RWPE2 (cell line): ENCODE measurements at regions not wholly inside any gene's neighbourhood (a gene's known extent, or its start where the extent isn't known, plus 50 kb on each side); places are given as distances from the start of the nearest gene placed in this dataset.

Source experiments
- ATAC-seq: fragments of 200-7000 bp; cut with Tn5 transposase; 3 replicates; pipeline ENCODE4 v1.9.1; 2021; ENCODE audit warnings: low read depth
- DNase-seq: peaks from one replicate; pipeline ENCODE4 v3.0.0-alpha.2; 2020; ENCODE audit warnings: low spot score
- H3K27ac ChIP-seq: fragments of 450-650 bp; 2 replicates; pipeline ENCODE4 v1.5.1; 2017; ENCODE audit warnings: mild to moderate bottlenecking; ENCODE audit not compliant: poor library complexity, severe bottlenecking
- H3K27me3 ChIP-seq: fragments of 250-450 bp; sonication (Bioruptor Pico); 2 replicates; pipeline ENCODE4 v1.5.1; 2021; ENCODE audit warnings: mild to moderate bottlenecking, moderate library complexity; ENCODE audit not compliant: insufficient read depth, poor library complexity, severe bottlenecking
- H3K36me3 ChIP-seq: fragments of 250-450 bp; sonication (Bioruptor Pico); 2 replicates; pipeline ENCODE4 v1.5.1; 2020; ENCODE audit warnings: low read depth, mild to moderate bottlenecking, moderate library complexity
- H3K4me1 ChIP-seq: fragments of 250-450 bp; sonication (Bioruptor Pico); 2 replicates; pipeline ENCODE4 v1.5.1; 2021; ENCODE audit warnings: mild to moderate bottlenecking, moderate library complexity; ENCODE audit not compliant: insufficient read depth, poor library complexity, severe bottlenecking
- H3K4me3 ChIP-seq: fragments of 250-450 bp; sonication (Bioruptor Pico); 2 replicates; pipeline ENCODE4 v1.5.1; 2021; ENCODE audit warnings: mild to moderate bottlenecking, moderate library complexity; ENCODE audit not compliant: severe bottlenecking
- H3K9me3 ChIP-seq: fragments of 250-450 bp; sonication (Bioruptor Pico); 2 replicates; pipeline ENCODE4 v1.5.1; 2021; ENCODE audit warnings: mild to moderate bottlenecking, moderate library complexity; ENCODE audit not compliant: severe bottlenecking
- TF ChIP-seq, protein P1 (sequence below): fragments of 450-650 bp; IDR thresholded peaks from one replicate; pipeline ENCODE4 v1.5.1; 2017; ENCODE audit warnings: mild to moderate bottlenecking, moderate library complexity; ENCODE audit not compliant: poor library complexity, severe bottlenecking

DNA sequence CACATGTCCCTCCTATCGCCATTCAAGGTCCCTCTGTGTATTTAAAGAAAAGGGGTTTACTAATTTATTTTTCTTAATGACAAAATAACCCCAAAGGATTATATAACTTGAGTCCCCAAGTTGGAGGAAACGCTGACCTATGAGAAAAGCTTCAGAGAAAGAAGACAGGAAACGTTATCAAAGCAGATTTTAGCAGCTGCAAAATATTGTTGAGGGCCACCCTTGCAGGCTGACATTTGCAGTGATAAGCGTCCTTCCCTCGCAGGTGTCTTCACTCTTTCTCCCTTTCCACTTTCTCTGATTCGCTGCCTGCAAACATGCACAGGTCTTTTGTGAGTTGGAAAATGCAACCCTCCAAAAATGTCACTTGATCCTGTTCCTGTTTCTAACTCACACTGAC lies 103.2 kb upstream of the RIPOR2 start:
- no peak for ATAC-seq
- Histone ChIP-seq H3K27ac (no peak overlapping the region), H3K4me1 (no peaks in the 10 kb centered on the region), H3K36me3 (no peaks in the 10 kb centered on the region), H3K27me3 (no peaks in the 10 kb centered on the region), H3K9me3 (no peaks in the 10 kb centered on the region), H3K4me3 (no peak overlapping the region)
- TF ChIP-seq, protein P1, sequence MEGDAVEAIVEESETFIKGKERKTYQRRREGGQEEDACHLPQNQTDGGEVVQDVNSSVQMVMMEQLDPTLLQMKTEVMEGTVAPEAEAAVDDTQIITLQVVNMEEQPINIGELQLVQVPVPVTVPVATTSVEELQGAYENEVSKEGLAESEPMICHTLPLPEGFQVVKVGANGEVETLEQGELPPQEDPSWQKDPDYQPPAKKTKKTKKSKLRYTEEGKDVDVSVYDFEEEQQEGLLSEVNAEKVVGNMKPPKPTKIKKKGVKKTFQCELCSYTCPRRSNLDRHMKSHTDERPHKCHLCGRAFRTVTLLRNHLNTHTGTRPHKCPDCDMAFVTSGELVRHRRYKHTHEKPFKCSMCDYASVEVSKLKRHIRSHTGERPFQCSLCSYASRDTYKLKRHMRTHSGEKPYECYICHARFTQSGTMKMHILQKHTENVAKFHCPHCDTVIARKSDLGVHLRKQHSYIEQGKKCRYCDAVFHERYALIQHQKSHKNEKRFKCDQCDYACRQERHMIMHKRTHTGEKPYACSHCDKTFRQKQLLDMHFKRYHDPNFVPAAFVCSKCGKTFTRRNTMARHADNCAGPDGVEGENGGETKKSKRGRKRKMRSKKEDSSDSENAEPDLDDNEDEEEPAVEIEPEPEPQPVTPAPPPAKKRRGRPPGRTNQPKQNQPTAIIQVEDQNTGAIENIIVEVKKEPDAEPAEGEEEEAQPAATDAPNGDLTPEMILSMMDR, result no peak
- no peak for DNase-seq

DNA sequence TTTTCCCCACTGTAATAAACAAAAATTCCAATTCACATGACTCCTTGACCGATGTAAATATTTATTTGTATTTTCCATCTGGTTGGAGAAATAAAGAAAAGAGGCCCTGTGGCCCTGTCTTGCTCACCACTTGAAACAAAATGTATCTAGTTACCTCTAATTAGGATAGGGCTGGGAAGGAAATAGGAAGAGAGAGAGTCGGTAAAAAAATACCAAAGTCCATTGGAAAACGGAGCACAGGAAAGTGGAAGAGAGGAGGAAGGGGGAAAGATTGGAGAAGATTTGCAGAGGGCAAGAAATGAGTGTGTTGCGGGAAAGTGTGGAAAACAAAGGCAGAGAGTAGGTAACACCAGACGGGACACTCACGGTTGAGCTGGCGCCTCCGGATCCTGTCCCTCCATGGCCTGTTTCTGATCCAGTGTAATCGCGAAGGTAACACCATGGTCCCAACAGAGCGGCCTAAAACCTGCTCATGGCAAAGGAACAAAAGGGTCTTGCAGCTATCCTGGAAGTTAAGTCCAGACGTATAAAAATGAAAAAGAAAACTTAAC lies 105.8 kb upstream of the RIPOR2 start:
- Histone ChIP-seq H3K27me3 (no peaks in the 10 kb centered on the region), H3K27ac (no peak overlapping the region), H3K9me3 (no peaks in the 10 kb centered on the region), H3K4me1 (no peaks in the 10 kb centered on the region), H3K4me3 (no peak overlapping the region), H3K36me3 (no peaks in the 10 kb centered on the region)
- ATAC-seq (no peak), DNase-seq (no peak)
- TF ChIP-seq, protein P1, result no peak

- H3K4me1 ChIP-seq, result no peaks in the 10 kb centered on the region
- ATAC-seq, result no peak
Measured at GRCh38 chr6:25042036-25042521, 106.3 kb upstream of the RIPOR2 start.

DNA sequence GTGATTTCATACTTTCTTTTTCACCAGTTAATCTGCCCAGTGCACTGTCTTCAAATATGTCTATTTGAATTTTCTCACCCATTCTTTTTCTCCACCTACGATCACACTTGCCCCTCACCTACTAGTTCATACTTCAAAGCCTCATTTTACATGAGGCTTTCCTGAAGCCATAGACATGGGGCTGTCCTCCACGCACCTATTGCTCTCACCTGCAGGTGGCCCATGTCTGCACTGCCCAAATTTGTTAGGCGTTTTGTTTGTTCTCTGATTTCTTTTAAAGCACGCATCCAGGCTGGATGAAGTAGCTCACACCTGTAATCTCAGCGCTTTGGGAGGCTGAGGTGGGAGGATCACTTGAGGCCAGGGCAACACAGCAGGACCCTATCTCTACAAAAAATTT lies 106.8 kb upstream of the RIPOR2 start:
- no peaks in the 10 kb centered on the region for H3K9me3 ChIP-seq
- DNase-seq (no peak), ATAC-seq (no peak)
- no peak overlapping the region for H3K27ac ChIP-seq
- TF ChIP-seq, protein P1, result no peak
- no peak overlapping the region for H3K4me3 ChIP-seq
- H3K36me3 ChIP-seq, result no peaks in the 10 kb centered on the region
- no peaks in the 10 kb centered on the region for H3K4me1 ChIP-seq
- no peaks in the 10 kb centered on the region for H3K27me3 ChIP-seq

More at GRCh38 chr6:25042036-25042521, 106.3 kb upstream of the RIPOR2 start:
- Histone ChIP-seq H3K27me3 (no peaks in the 10 kb centered on the region), H3K9me3 (no peaks in the 10 kb centered on the region), H3K4me3 (no peak overlapping the region), H3K36me3 (no peaks in the 10 kb centered on the region), H3K27ac (no peak overlapping the region)
- TF ChIP-seq, protein P1, result no peak
- DNase-seq, result no peak

- TF ChIP-seq, protein P1, result no peak
- Histone ChIP-seq H3K36me3 (no peaks in the 10 kb centered on the region), H3K4me1 (no peaks in the 10 kb centered on the region), H3K4me3 (no peak overlapping the region), H3K27ac (no peak overlapping the region), H3K27me3 (no peaks in the 10 kb centered on the region), H3K9me3 (no peaks in the 10 kb centered on the region)
- DNase-seq, result no peak
- ATAC-seq, result no peak
Measured at GRCh38 chr6:25042984-25043725, 107.4 kb upstream of the RIPOR2 start.
